OCI-LY7 (cell line): ENCODE measurements at regions not wholly inside any gene's neighbourhood (a gene's known extent, or its start where the extent isn't known, plus 50 kb on each side); places are given as distances from the start of the nearest gene placed in this dataset.

Source experiments
- BruUV-seq: library from RNA; stranded (reverse); fragments of 400-500 nt; replicated peaks from 2 replicates; lab custom pipeline; 2021; lab: Mats Ljungman, UMichigan
- CTCF ChIA-PET: fragments of 300-600 bp; sonication (Branson Sonifier 250); formaldehyde crosslinking; loops from one replicate; lab custom pipeline; 2022; ENCODE audit warnings: antibody characterized with exemption; ENCODE audit not compliant: unreplicated experiment; lab: Charles Lee
- POLR2A ChIA-PET: fragments of 300-600 bp; sonication (Branson Sonifier 250); formaldehyde crosslinking; loops from one replicate; lab custom pipeline; 2022; ENCODE audit warnings: antibody characterized with exemption; lab: Charles Lee
- DNase-seq: peaks from one replicate; pipeline ENCODE4 v3.0.0-alpha.2; 2015; ENCODE audit warnings: low spot score
- H2AFZ ChIP-seq: fragments of 200-600 bp; sonication (generic), shearing (Covaris generic); 2 replicates; pipeline ENCODE4 v1.6.1; 2014; ENCODE audit warnings: mild to moderate bottlenecking, antibody characterized with exemption, low read length, moderate library complexity
- H3K27ac ChIP-seq: fragments of 200-600 bp; sonication (generic); 2 replicates; pipeline ENCODE4 v1.5.1; 2014; ENCODE audit warnings: mixed run types, low read depth, mild to moderate bottlenecking, moderate library complexity, low read length, inconsistent platforms; ENCODE audit not compliant: poor library complexity, severe bottlenecking
- H3K36me3 ChIP-seq: fragments of 200-600 bp; sonication (generic); 2 replicates; pipeline ENCODE4 v1.6.1; 2014; ENCODE audit warnings: mild to moderate bottlenecking, antibody characterized with exemption, low read length, moderate library complexity, mixed read lengths; ENCODE audit not compliant: insufficient read depth
- H3K4me1 ChIP-seq: fragments of 200-600 bp; sonication (generic); 2 replicates; pipeline ENCODE4 v1.5.1; 2014; ENCODE audit warnings: mild to moderate bottlenecking, low read length; ENCODE audit not compliant: insufficient read depth, poor library complexity, severe bottlenecking
- H3K4me2 ChIP-seq: fragments of 200-600 bp; sonication (generic); 2 replicates; pipeline ENCODE4 v1.6.1; 2014; ENCODE audit warnings: mild to moderate bottlenecking, low read length
- H3K4me3 ChIP-seq: fragments of 200-600 bp; sonication (generic); 2 replicates; pipeline ENCODE4 v1.5.1; 2014; ENCODE audit warnings: mild to moderate bottlenecking, low read depth, low read length; ENCODE audit not compliant: poor library complexity, severe bottlenecking
- H3K79me2 ChIP-seq: fragments of 200-600 bp; sonication (generic); 2 replicates; pipeline ENCODE4 v1.6.1; 2016; ENCODE audit warnings: low read depth, mild to moderate bottlenecking, low read length, moderate library complexity, mixed read lengths; ENCODE audit not compliant: insufficient read depth
- H3K9me2 ChIP-seq: fragments of 200-600 bp; sonication (generic); 2 replicates; pipeline ENCODE4 v1.6.1; 2016; ENCODE audit warnings: mild to moderate bottlenecking, low read length, mixed read lengths; ENCODE audit not compliant: insufficient read depth
- H3K9me3 ChIP-seq: fragments of 200-600 bp; sonication (generic); 2 replicates; pipeline ENCODE4 v1.6.1; 2014; ENCODE audit warnings: mild to moderate bottlenecking, mixed run types, low read length, mixed read lengths
- H4K20me1 ChIP-seq: fragments of 200-600 bp; sonication (generic); 2 replicates; pipeline ENCODE4 v1.6.1; 2014; ENCODE audit warnings: mild to moderate bottlenecking, antibody characterized with exemption, low read length, moderate library complexity, mixed read lengths; ENCODE audit not compliant: insufficient read depth
- CTCF ChIP-seq: fragments of 200-600 bp; sonication (generic); conservative IDR thresholded peaks from 2 replicates; pipeline ENCODE4 v1.5.1; 2014; ENCODE audit warnings: mild to moderate bottlenecking, antibody characterized with exemption, low read length, moderate library complexity, mixed read lengths
- EZH2phosphoT487 ChIP-seq: fragments of 200-600 bp; sonication (generic); IDR thresholded peaks from 2 replicates; pipeline ENCODE4 v1.6.1; 2018; ENCODE audit warnings: low read depth, borderline replicate concordance, mild to moderate bottlenecking, mixed run types, antibody characterized with exemption, low read length, moderate library complexity, mixed read lengths
- intact Hi-C: fragments of 100-400 bp; cut with micrococcal nuclease; formaldehyde crosslinking; loops from one replicate; pipeline ENCODE4 v1.10.0; 2022; ENCODE audit not compliant: unreplicated experiment

GRCh38 chr4:55008166-55009056, 117.0 kb downstream of the KDR start:
- no peaks in the 10 kb centered on the region for H3K9me2 ChIP-seq
- ChIA-PET POLR2A (interaction anchor here (1.0 kb wide), 1 partner anchor 111 kb away, joined by 3 read pairs; no protein-coding TSS in a partner anchor), CTCF (no interaction called here)
- no peak for DNase-seq
- H3K27ac ChIP-seq = no peak overlapping the region
- H3K79me2 ChIP-seq = no peaks in the 10 kb centered on the region
- no peaks in the 10 kb centered on the region for H3K9me3 ChIP-seq
- intact Hi-C loops = no loop called here
- no peaks in the 10 kb centered on the region for H4K20me1 ChIP-seq
- H3K4me1 ChIP-seq = no peaks in the 10 kb centered on the region
- H2AFZ ChIP-seq = no peak overlapping the region
- H3K4me2 ChIP-seq = no peak overlapping the region
- H3K36me3 ChIP-seq = no peaks in the 10 kb centered on the region
- TF ChIP-seq CTCF (peak; percentile 69), EZH2phosphoT487 (no peak)
- no peak overlapping the region for H3K4me3 ChIP-seq
- BruUV-seq = no TSS peak

GRCh38 chr4:55005910-55006309, 119.5 kb downstream of the KDR start:
- Histone ChIP-seq H3K27ac (no peak overlapping the region), H3K79me2 (no peaks in the 10 kb centered on the region), H3K4me2 (no peak overlapping the region), H4K20me1 (no peaks in the 10 kb centered on the region), H3K9me2 (no peaks in the 10 kb centered on the region), H3K4me3 (no peak overlapping the region), H3K36me3 (no peaks in the 10 kb centered on the region), H2AFZ (no peak overlapping the region), H3K4me1 (no peaks in the 10 kb centered on the region), H3K9me3 (no peaks in the 10 kb centered on the region)
- no peak for TF ChIP-seq CTCF
- TF ChIP-seq EZH2phosphoT487 = no peak
- BruUV-seq = no TSS peak
- ChIA-PET POLR2A (interaction anchor here (0.6 kb wide), 1 partner anchor 214 kb away, joined by 3 read pairs; no protein-coding TSS in a partner anchor), CTCF (no interaction called here)
- intact Hi-C loops = no loop called here
- no peak for DNase-seq

- no peaks in the 10 kb centered on the region for H3K79me2 ChIP-seq
- DNase-seq = no peak
- H3K9me3 ChIP-seq = no peaks in the 10 kb centered on the region
- no peaks in the 10 kb centered on the region for H3K9me2 ChIP-seq
- ChIA-PET POLR2A (no interaction called here), CTCF (no interaction called here)
- H3K4me2 ChIP-seq = no peak overlapping the region
- H3K4me3 ChIP-seq = no peak overlapping the region
- H4K20me1 ChIP-seq = no peaks in the 10 kb centered on the region
- no peaks in the 10 kb centered on the region for H3K36me3 ChIP-seq
- intact Hi-C loops = no loop called here
- TF ChIP-seq EZH2phosphoT487 (no peak), CTCF (no peak)
- H2AFZ ChIP-seq = no peak overlapping the region
- no TSS peak for BruUV-seq
- H3K4me1 ChIP-seq = no peaks in the 10 kb centered on the region
- no peak overlapping the region for H3K27ac ChIP-seq
These were observed 120.6 kb downstream of the KDR start for GRCh38 chr4:55004831-55005230.
